ENCODE measurements at regions not wholly inside any gene's neighbourhood (a gene's known extent, or its start where the extent isn't known, plus 50 kb on each side); places are given as distances from the start of the nearest gene placed in this dataset.
A peak's percentile ranks its signal among the peaks of the same experiment; 100 is the strongest.

DNA sequence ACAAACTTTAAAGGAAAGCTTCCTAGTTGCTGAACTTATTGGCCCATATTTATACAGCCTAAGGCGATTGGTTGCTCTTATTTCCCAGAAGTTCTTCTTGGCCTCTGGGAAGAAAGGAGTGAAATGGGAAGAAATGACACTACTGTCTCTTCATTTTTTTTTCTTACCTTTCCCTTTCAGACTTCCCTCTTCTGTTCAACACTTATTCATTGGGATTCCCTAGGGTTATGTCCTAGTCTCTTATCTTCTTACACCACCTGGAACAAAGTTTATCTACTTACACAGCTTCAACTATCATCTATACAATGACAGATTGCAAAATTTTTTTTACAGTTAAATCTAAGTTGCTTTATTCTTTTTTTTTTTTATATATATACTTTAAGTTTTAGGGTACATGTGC lies 68.0 kb downstream of the SNX12 start:
- WGBS, 4 donors, result 54 to 83% (median 67%) methylated on average over 1 of the region's 1 CpG
- intact Hi-C loops (cut with DNase I), result no loop called here
- Histone ChIP-seq H3K27me3 (no peaks in the 10 kb centered on the region), H3K9me3 (replicated peaks in 1 of 3) (no peaks in the 10 kb centered on the region), H3K27ac (no peak overlapping the region), H3K4me1 (replicated peaks in 1 of 2) (no peaks in the 10 kb centered on the region), H3K4me3 (no peak overlapping the region), H3K36me3 (replicated peaks in 1 of 2) (no peaks in the 10 kb centered on the region)
- TF ChIP-seq, protein P1, sequence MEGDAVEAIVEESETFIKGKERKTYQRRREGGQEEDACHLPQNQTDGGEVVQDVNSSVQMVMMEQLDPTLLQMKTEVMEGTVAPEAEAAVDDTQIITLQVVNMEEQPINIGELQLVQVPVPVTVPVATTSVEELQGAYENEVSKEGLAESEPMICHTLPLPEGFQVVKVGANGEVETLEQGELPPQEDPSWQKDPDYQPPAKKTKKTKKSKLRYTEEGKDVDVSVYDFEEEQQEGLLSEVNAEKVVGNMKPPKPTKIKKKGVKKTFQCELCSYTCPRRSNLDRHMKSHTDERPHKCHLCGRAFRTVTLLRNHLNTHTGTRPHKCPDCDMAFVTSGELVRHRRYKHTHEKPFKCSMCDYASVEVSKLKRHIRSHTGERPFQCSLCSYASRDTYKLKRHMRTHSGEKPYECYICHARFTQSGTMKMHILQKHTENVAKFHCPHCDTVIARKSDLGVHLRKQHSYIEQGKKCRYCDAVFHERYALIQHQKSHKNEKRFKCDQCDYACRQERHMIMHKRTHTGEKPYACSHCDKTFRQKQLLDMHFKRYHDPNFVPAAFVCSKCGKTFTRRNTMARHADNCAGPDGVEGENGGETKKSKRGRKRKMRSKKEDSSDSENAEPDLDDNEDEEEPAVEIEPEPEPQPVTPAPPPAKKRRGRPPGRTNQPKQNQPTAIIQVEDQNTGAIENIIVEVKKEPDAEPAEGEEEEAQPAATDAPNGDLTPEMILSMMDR (IDR thresholded peaks at IDR 0.05), result no peak
- TF ChIP-seq POLR2A (IDR thresholded peaks at IDR 0.05), result no peak
- DNase-seq, result no peak

DNA sequence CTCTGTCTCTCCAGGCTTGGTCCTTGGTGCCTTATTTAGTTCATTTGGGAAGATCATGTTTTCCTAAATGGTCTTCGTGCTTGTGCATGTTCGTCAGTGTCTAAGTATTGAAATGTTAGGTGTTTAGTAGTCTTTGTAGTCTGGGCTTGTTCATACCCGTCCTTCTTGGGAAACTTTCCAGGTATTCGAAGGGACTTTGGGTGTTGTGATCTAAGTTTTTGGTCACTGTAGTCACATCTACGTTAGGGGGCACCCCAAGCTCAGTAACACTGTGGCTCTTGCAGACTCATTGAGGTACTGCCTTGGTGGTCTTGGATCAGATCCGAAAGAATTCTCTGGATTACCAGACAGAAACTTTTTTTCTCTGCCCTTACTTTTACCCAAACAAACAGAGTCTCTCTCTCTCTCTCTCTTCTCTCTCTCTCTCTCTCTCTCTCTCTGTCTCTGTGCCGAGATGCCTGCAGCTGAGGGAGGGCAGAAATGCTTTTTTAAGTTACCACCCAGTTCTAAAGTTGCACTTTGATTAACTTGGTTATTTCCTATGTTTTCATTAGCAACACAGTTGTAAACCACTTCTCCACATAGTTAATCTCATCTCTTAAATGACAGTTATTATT lies 67.6 kb upstream of the SLC7A3 start:
- no peaks in the 10 kb centered on the region for H3K9me3 ChIP-seq (replicated peaks in 1 of 3)
- no peak for TF ChIP-seq POLR2A (IDR thresholded peaks at IDR 0.05)
- TF ChIP-seq, protein P1 (IDR thresholded peaks at IDR 0.05), result peak in 5 of 6 experiments; percentile 17 to 51 (median 39)
- WGBS, 4 donors, result 2 to 28% (median 16%) methylated on average over 7 of the region's 7 CpGs
- H3K27me3 ChIP-seq, result no peaks in the 10 kb centered on the region
- H3K4me3 ChIP-seq, result no peak overlapping the region
- DNase-seq, result peak; percentile 28 to 60 (median 43)
- H3K36me3 ChIP-seq (replicated peaks in 1 of 2), result no peaks in the 10 kb centered on the region
- H3K27ac ChIP-seq, result no peak overlapping the region
- intact Hi-C loops (cut with DNase I), result no loop called here
- no peaks in the 10 kb centered on the region for H3K4me1 ChIP-seq (replicated peaks in 1 of 2)

DNA sequence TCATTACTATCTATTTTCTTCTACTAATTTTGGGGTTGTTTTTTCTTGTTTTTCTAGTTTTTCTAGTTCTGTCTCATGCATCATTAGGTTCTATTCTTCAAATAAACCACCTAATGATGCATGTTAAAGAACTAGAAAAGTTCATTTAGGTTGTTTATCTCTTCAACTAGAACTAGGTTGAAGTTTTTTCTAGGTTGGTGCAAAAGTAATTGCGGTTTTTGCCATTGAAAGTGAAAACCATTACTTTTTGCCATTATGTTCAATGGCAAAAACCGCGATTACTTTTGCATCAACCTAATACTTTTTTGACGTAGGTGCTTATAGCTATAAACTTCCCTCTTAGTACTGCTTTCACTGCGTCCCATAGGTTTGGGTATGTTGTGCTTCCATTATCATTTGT lies 64.4 kb upstream of the SLC7A3 start:
- no peak for TF ChIP-seq POLR2A (IDR thresholded peaks at IDR 0.05)
- TF ChIP-seq, protein P1 (IDR thresholded peaks at IDR 0.05), result no peak
- Histone ChIP-seq H3K27ac (no peak overlapping the region), H3K4me1 (replicated peaks in 1 of 2) (no peaks in the 10 kb centered on the region), H3K27me3 (no peaks in the 10 kb centered on the region), H3K9me3 (replicated peaks in 1 of 3) (peaks cover 0 to 11% (median 0%) of the 10 kb centered on the region in 3 donors), H3K4me3 (no peak overlapping the region), H3K36me3 (replicated peaks in 1 of 2) (no peaks in the 10 kb centered on the region)
- DNase-seq, result no peak
- 79 to 96% (median 87%) methylated on average over 5 of the region's 5 CpGs for WGBS, 4 donors
- intact Hi-C loops (cut with DNase I), result no loop called here

DNA sequence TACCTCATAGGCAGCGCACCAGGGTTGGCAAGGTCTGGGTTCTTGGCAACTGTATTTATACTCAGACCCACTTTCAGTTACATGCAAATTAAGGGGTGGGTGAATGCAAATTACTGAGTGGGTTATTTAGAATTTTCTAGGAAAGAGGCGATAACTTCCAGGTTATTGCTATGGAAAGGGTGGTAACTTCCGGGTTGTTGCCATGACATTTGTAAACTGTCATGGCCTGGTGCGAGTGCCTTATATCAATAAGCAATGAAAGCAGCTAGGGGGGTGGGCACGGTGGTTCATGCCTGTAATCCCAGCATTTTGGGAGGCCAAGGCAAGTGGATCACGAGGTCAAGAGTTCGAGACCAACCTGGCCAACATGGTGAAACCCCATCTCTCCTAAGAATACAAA lies 57.5 kb upstream of the SLC7A3 start:
- TF ChIP-seq POLR2A (IDR thresholded peaks at IDR 0.05), result no peak
- TF ChIP-seq, protein P1 (IDR thresholded peaks at IDR 0.05), result no peak
- intact Hi-C loops (cut with DNase I), result loop anchor here in 1 of 2 donors (10.0 kb wide), 1 partner anchor 196 kb away; no protein-coding TSS in a partner anchor
- H3K4me3 ChIP-seq, result no peak overlapping the region
- no peaks in the 10 kb centered on the region for H3K27me3 ChIP-seq
- peak in 2 of 7 donors; percentile 12 to 46 for DNase-seq
- no peaks in the 10 kb centered on the region for H3K36me3 ChIP-seq (replicated peaks in 1 of 2)
- peaks cover 0 to 11% (median 0%) of the 10 kb centered on the region in 3 donors for H3K9me3 ChIP-seq (replicated peaks in 1 of 3)
- WGBS, 4 donors, result 74 to 90% (median 81%) methylated on average over 7 of the region's 7 CpGs
- H3K27ac ChIP-seq, result no peak overlapping the region
- H3K4me1 ChIP-seq (replicated peaks in 1 of 2), result no peaks in the 10 kb centered on the region

All from adrenal gland (tissue), 9 donors.